SK-N-SH treated with all-trans-retinoic acid at 6 μM for 48 hours (cell line): ENCODE measurements at regions not wholly inside any gene's neighbourhood (a gene's known extent, or its start where the extent isn't known, plus 50 kb on each side); places are given as distances from the start of the nearest gene placed in this dataset.
"Not testable (repeated sequence)": the region's sequence is repeated elsewhere in the genome, so short reads cannot be mapped to it uniquely, and the experiment has no call there.

Experiments used
- ATAC-seq: fragments of 200-7000 bp; cut with Tn5 transposase; 3 replicates; pipeline ENCODE4 v1.9.1; 2020; ENCODE audit warnings: mild to moderate bottlenecking, moderate library complexity
- ARNTL ChIP-seq: fragments of 450-650 bp; formaldehyde crosslinking; IDR thresholded peaks from 2 replicates; pipeline ENCODE4 v1.5.0; 2020; ENCODE audit warnings: low read depth, mild to moderate bottlenecking, moderate library complexity, borderline replicate concordance
- BACH2 ChIP-seq: fragments of 250-450 bp; sonication (Bioruptor Pico); IDR thresholded peaks from 2 replicates; pipeline ENCODE4 v1.9.0; 2021; ENCODE audit warnings: mild to moderate bottlenecking, borderline replicate concordance
- CSDC2 ChIP-seq: fragments of 250-450 bp; sonication (Bioruptor Pico); IDR thresholded peaks from 2 replicates; pipeline ENCODE4 v1.5.0; 2020; ENCODE audit warnings: mild to moderate bottlenecking, moderate library complexity
- CSRNP3 ChIP-seq: fragments of 250-450 bp; sonication (Bioruptor Pico); IDR thresholded peaks from 2 replicates; pipeline ENCODE4 v1.5.1; 2021; ENCODE audit warnings: mild to moderate bottlenecking, moderate library complexity
- ESRRG ChIP-seq: fragments of 250-450 bp; sonication (Bioruptor Pico); IDR thresholded peaks from 2 replicates; pipeline ENCODE4 v1.6.1; 2021; ENCODE audit warnings: mild to moderate bottlenecking
- GLIS3 ChIP-seq: fragments of 250-450 bp; sonication (Bioruptor Pico); IDR thresholded peaks from 2 replicates; pipeline ENCODE4 v1.5.0; 2020; ENCODE audit warnings: mild to moderate bottlenecking, moderate library complexity
- ISL1 ChIP-seq: fragments of 250-450 bp; sonication (Bioruptor Pico); IDR thresholded peaks from 2 replicates; pipeline ENCODE4 v2.1.2; 2022; ENCODE audit warnings: mild to moderate bottlenecking, moderate library complexity
- OSR1 ChIP-seq: fragments of 250-450 bp; sonication (Bioruptor Pico); IDR thresholded peaks from 2 replicates; pipeline ENCODE4 v1.8.0; 2022; ENCODE audit warnings: moderate library complexity, mild to moderate bottlenecking, inconsistent platforms
- POU6F1 ChIP-seq: fragments of 250-450 bp; sonication (Bioruptor Pico); IDR thresholded peaks from 2 replicates; pipeline ENCODE4 v1.8.0; 2021; ENCODE audit warnings: low read depth, mild to moderate bottlenecking, moderate library complexity, borderline replicate concordance
- PPARA ChIP-seq: fragments of 250-450 bp; sonication (Bioruptor Pico); IDR thresholded peaks from 2 replicates; pipeline ENCODE4 v1.5.0; 2020; ENCODE audit warnings: mild to moderate bottlenecking, borderline replicate concordance
- RARB ChIP-seq: fragments of 250-450 bp; sonication (Bioruptor Pico); IDR thresholded peaks from 2 replicates; pipeline ENCODE4 v1.8.0; 2021; ENCODE audit warnings: mild to moderate bottlenecking, moderate library complexity
- SNAI2 ChIP-seq: fragments of 250-450 bp; sonication (Bioruptor Pico); IDR thresholded peaks from 2 replicates; pipeline ENCODE4 v1.5.0; 2020; ENCODE audit warnings: mild to moderate bottlenecking, moderate library complexity
- TCF4 ChIP-seq: fragments of 250-450 bp; sonication (Bioruptor Pico); IDR thresholded peaks from 2 replicates; pipeline ENCODE4 v1.8.0; 2021; ENCODE audit warnings: mild to moderate bottlenecking, moderate library complexity, borderline replicate concordance
- TOX ChIP-seq: fragments of 250-450 bp; sonication (Bioruptor Pico); IDR thresholded peaks from 2 replicates; pipeline ENCODE4 v1.8.0; 2021; ENCODE audit warnings: mild to moderate bottlenecking, moderate library complexity, borderline replicate concordance
- ZC3H10 ChIP-seq: fragments of 250-450 bp; sonication (Bioruptor Pico); IDR thresholded peaks from 2 replicates; pipeline ENCODE4 v1.5.1; 2021; ENCODE audit warnings: mild to moderate bottlenecking, moderate library complexity
- ZFP3 ChIP-seq: fragments of 250-450 bp; sonication (Bioruptor Pico); IDR thresholded peaks from 2 replicates; pipeline ENCODE4 v1.5.0; 2020; ENCODE audit warnings: mild to moderate bottlenecking, moderate library complexity
- ZFP30 ChIP-seq: fragments of 450-650 bp; formaldehyde crosslinking; IDR thresholded peaks from 2 replicates; pipeline ENCODE4 v1.5.0; 2022; ENCODE audit warnings: mild to moderate bottlenecking, moderate library complexity
- ZNF565 ChIP-seq: fragments of 450-650 bp; formaldehyde crosslinking; conservative IDR thresholded peaks from 2 replicates; pipeline ENCODE4 v1.5.0; 2020; ENCODE audit warnings: low read depth, mild to moderate bottlenecking, moderate library complexity
- ZNF8 ChIP-seq: fragments of 450-650 bp; formaldehyde crosslinking; IDR thresholded peaks from 2 replicates; pipeline ENCODE4 v1.5.0; 2020; ENCODE audit warnings: mild to moderate bottlenecking, moderate library complexity
- TF ChIP-seq, protein P1 (sequence below): fragments of 250-450 bp; sonication (Bioruptor Pico); IDR thresholded peaks from 2 replicates; pipeline ENCODE4 v1.8.0; 2020; ENCODE audit warnings: mild to moderate bottlenecking, moderate library complexity, borderline replicate concordance
- TF ChIP-seq, protein P2 (sequence below): fragments of 250-450 bp; sonication (Bioruptor Pico); IDR thresholded peaks from 2 replicates; pipeline ENCODE4 v1.5.1; 2020; ENCODE audit warnings: low read depth, mild to moderate bottlenecking, moderate library complexity
- TF ChIP-seq, protein P3 (sequence below): fragments of 250-450 bp; sonication (Bioruptor Pico); IDR thresholded peaks from 2 replicates; pipeline ENCODE4 v1.5.0; 2020; ENCODE audit warnings: mild to moderate bottlenecking, moderate library complexity

GRCh38 chr21:21897275-21897883 lies 899.2 kb downstream of the NCAM2 start:
- no peak for ATAC-seq
- TF ChIP-seq OSR1 (CRISPR knock-in tag), result no peak
- TF ChIP-seq ZC3H10 (CRISPR knock-in tag), result no peak
- no peak for TF ChIP-seq PPARA (CRISPR knock-in tag)
- no peak for TF ChIP-seq ZFP30
- no peak for TF ChIP-seq BACH2 (CRISPR knock-in tag)
- no peak for TF ChIP-seq TOX (CRISPR knock-in tag)
- no peak for TF ChIP-seq ESRRG
- TF ChIP-seq ZFP3, result no peak
- TF ChIP-seq, protein P1, sequence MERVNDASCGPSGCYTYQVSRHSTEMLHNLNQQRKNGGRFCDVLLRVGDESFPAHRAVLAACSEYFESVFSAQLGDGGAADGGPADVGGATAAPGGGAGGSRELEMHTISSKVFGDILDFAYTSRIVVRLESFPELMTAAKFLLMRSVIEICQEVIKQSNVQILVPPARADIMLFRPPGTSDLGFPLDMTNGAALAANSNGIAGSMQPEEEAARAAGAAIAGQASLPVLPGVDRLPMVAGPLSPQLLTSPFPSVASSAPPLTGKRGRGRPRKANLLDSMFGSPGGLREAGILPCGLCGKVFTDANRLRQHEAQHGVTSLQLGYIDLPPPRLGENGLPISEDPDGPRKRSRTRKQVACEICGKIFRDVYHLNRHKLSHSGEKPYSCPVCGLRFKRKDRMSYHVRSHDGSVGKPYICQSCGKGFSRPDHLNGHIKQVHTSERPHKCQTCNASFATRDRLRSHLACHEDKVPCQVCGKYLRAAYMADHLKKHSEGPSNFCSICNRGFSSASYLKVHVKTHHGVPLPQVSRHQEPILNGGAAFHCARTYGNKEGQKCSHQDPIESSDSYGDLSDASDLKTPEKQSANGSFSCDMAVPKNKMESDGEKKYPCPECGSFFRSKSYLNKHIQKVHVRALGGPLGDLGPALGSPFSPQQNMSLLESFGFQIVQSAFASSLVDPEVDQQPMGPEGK (CRISPR knock-in tag), result no peak
- TF ChIP-seq ZNF8 (CRISPR knock-in tag), result no peak
- no peak for TF ChIP-seq ZNF565 (CRISPR knock-in tag)
- TF ChIP-seq ARNTL (CRISPR knock-in tag), result no peak
- no peak for TF ChIP-seq RARB
- no peak for TF ChIP-seq GLIS3
- no peak for TF ChIP-seq POU6F1 (CRISPR knock-in tag)

DNA sequence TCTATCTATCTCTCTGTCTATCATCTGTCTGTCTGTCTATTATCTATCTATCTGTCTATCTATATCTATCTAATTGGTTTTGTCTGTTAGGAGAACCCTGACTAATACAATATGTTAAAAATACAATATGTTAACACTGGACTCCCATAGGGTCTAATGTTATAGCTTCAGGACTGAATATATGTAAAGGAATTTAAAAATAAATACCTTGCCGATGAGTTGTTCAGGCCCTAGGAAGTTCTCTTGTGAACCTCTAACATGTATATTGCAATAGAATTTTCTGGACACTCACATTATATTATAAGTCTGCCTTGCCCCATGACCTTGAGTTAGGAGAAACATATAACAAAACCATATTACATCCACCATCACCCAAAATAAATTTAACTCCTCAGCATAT lies 900.6 kb downstream of the NCAM2 start:
- TF ChIP-seq, protein P1 (CRISPR knock-in tag), result no peak
- TF ChIP-seq CSRNP3 (CRISPR knock-in tag), result no peak
- TF ChIP-seq BACH2 (CRISPR knock-in tag), result no peak
- TF ChIP-seq TCF4 (CRISPR knock-in tag), result no peak
- TF ChIP-seq ZFP30, result no peak
- no peak for TF ChIP-seq CSDC2
- TF ChIP-seq, protein P2, sequence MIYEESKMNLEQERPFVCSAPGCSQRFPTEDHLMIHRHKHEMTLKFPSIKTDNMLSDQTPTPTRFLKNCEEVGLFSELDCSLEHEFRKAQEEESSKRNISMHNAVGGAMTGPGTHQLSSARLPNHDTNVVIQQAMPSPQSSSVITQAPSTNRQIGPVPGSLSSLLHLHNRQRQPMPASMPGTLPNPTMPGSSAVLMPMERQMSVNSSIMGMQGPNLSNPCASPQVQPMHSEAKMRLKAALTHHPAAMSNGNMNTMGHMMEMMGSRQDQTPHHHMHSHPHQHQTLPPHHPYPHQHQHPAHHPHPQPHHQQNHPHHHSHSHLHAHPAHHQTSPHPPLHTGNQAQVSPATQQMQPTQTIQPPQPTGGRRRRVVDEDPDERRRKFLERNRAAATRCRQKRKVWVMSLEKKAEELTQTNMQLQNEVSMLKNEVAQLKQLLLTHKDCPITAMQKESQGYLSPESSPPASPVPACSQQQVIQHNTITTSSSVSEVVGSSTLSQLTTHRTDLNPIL (CRISPR knock-in tag), result no peak
- TF ChIP-seq TOX (CRISPR knock-in tag), result no peak
- TF ChIP-seq OSR1 (CRISPR knock-in tag), result no peak
- no peak for TF ChIP-seq SNAI2 (CRISPR knock-in tag)
- no peak for TF ChIP-seq ISL1
- no peak for TF ChIP-seq ZNF565 (CRISPR knock-in tag)
- TF ChIP-seq, all 23 proteins: peak for 0
- ATAC-seq, result no peak

- not testable (repeated sequence) for ATAC-seq
These were observed 904.2 kb downstream of the NCAM2 start for GRCh38 chr21:21902416-21902815.

DNA sequence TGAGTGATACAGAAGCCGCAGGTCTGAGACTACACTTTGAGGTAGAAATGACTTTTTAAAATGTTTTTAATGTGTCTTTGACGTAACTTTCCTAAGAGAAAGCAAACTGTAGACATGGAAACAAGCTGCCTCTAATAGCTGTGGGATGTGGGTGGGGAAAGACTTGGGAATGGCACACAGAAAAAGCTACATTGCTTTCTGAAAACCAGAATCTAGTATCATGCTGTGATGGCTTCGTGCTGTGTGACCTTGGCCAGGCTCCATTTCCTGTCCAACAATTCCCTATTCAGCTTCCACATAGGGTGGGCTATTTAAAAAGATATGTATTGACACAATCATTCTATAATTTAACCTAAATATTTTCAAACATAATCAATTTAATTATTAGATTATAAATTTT lies 909.1 kb downstream of the NCAM2 start:
- no peak for ATAC-seq
- TF ChIP-seq OSR1 (CRISPR knock-in tag) (no peak), ARNTL (CRISPR knock-in tag) (no peak), ZNF565 (CRISPR knock-in tag) (no peak), TOX (CRISPR knock-in tag) (no peak), PPARA (CRISPR knock-in tag) (no peak), SNAI2 (CRISPR knock-in tag) (no peak), CSDC2 (no peak), POU6F1 (CRISPR knock-in tag) (no peak), ESRRG (no peak)
- TF ChIP-seq, protein P3, sequence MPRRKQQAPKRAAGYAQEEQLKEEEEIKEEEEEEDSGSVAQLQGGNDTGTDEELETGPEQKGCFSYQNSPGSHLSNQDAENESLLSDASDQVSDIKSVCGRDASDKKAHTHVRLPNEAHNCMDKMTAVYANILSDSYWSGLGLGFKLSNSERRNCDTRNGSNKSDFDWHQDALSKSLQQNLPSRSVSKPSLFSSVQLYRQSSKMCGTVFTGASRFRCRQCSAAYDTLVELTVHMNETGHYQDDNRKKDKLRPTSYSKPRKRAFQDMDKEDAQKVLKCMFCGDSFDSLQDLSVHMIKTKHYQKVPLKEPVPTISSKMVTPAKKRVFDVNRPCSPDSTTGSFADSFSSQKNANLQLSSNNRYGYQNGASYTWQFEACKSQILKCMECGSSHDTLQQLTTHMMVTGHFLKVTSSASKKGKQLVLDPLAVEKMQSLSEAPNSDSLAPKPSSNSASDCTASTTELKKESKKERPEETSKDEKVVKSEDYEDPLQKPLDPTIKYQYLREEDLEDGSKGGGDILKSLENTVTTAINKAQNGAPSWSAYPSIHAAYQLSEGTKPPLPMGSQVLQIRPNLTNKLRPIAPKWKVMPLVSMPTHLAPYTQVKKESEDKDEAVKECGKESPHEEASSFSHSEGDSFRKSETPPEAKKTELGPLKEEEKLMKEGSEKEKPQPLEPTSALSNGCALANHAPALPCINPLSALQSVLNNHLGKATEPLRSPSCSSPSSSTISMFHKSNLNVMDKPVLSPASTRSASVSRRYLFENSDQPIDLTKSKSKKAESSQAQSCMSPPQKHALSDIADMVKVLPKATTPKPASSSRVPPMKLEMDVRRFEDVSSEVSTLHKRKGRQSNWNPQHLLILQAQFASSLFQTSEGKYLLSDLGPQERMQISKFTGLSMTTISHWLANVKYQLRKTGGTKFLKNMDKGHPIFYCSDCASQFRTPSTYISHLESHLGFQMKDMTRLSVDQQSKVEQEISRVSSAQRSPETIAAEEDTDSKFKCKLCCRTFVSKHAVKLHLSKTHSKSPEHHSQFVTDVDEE (CRISPR knock-in tag), result no peak
